Hypothalamus (tissue), 51 donors: ENCODE measurements at regions not wholly inside any gene's neighbourhood (a gene's known extent, or its start where the extent isn't known, plus 50 kb on each side); places are given as distances from the start of the nearest gene placed in this dataset.

Experiments used
- DNase-seq, 51 donors: peaks; one replicate each; lab custom pipeline; 2025; lab: John Stamatoyannopoulos, UW

- peak in 1 of 51 donors; percentile 8 for DNase-seq
Observed at GRCh38 chr16:88295671-88296436, 86.9 kb upstream of the ZNF469 start.

DNA sequence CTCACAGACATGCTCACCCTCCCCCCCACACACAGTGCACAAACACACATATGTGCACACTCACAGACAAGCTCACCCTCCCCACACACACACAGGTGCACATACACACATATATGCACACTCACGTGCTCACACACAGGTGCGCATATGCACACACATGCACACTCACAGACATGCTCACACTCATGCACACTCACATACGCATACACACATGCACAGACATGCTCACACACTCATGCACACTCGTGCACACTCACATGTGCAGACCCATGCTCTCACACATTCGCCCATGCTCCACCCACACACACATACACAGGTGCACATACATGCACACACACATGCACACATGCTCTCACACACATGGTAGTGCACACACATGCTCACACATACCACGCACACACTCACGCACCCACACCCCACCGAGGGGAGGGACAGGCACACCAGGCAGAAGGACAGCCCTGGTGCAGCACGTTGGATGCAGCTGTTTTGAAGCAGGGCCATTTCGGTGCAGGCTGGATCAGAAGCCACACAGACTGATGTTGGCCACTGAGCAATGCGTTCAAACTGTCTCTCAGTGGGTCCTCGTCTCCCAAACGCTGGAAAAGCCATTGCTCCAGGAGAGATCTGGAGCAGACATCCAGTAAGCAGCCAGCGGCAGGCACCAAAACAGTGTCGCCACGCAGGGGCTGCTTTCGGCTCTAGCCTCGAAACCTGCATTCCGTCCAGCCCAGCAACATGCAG is 86.2 kb upstream of the ZNF469 start:
- no peak for DNase-seq

- no peak for DNase-seq
Observed at GRCh38 chr16:88297178-88297720, 85.5 kb upstream of the ZNF469 start.

DNA sequence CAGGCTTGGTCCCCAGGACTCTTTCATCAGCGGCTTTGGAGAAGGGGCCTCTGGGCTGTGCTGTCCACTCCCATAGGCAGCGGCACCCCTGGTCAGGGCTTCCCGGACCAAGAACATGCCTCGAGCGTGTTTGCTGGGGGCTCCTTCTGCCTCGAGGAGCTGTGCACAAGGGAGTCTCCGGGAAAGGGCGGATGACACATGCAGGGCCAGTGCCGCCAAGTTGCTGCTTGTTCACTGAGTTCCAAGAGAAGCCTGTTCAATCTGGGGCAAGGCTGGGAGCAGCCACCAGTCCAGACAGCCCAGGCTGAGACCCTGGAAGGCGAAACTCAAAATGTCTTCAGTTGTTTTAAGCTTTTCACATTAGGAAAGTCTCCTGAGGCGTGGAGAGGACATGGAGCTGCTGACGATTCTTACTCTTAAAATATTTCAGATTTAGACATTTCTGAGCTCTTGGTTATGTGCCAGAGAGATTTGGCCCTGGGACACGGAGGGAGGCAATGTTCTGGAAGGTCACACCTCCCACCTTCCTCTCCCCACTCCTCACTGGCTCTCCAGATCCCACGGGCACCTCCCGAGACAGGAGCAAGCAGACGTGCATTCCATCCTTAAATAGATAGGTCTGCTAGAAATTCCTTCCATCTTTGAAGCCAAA is 84.5 kb upstream of the ZNF469 start:
- no peak for DNase-seq

DNA sequence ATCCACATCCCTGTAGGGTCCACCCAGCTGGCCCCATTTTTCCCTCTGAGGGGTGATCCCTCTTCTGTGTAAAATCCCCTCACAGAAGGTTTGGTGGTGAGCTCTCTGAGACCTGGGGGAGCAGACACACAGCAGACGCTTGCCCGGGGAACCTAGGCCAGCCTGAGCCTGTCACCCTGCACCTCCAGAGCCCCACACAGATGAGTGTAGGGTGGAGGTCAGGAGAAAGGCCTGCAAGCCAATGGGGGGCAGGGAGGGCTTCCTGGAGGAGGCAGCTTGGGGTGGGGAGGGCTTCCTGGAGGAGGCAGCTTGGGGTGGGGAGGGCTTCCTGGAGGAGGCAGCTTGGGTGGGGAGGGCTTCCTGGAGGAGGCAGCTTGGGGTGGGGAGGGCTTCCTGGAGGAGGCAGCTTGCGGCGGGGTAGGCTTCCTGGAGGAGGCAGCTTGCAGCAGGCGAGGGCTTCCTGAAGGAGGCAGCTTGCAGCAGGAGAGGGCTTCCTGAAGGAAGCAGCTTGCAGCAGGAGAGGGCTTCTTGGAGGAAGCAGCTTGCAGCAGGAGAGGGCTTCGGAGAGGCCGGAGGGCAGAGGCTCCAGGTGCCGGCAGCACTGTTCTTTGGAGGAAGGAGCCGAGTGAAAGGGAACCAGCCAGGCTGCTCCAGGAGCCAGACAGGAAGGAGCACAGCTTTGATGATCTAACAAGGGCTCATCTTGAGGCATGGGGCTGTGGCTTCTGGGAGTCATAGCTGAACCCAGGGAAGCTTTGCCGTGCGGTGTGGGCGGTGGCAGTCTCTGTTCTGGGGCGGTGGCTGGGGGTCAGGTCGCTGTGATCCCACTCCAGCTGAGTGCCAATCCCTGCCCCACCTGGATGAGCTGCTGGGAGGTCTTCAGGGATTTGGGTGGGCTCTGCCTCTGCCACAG is 83.7 kb upstream of the ZNF469 start:
- no peak for DNase-seq

- no peak for DNase-seq
Observed at GRCh38 chr16:88299751-88300462, 82.9 kb upstream of the ZNF469 start.

GRCh38 chr16:88300463-88300835 is 82.3 kb upstream of the ZNF469 start:
- no peak for DNase-seq

- DNase-seq = no peak
Observed at GRCh38 chr16:88301431-88301830, 81.3 kb upstream of the ZNF469 start.

DNA sequence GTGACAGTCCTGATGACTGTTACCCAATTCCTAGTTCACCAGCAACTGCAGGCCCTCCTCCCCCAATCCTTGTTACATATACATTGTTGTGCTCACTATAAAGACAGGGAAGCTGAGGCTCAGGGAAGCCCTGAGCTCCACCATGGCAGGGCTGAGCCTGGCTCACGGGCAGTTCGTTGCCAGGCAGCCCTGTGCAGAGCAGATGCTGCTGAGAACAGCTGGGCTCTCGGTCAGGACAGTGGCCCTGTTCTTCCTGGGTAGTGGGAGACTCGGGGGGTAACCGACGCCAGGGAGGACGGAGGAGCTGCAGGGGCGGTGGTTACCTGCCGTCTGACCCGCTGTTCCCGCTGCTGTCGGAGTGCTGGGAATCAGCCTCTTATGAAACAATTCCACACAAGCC is 80.9 kb upstream of the ZNF469 start:
- no peak for DNase-seq

DNA sequence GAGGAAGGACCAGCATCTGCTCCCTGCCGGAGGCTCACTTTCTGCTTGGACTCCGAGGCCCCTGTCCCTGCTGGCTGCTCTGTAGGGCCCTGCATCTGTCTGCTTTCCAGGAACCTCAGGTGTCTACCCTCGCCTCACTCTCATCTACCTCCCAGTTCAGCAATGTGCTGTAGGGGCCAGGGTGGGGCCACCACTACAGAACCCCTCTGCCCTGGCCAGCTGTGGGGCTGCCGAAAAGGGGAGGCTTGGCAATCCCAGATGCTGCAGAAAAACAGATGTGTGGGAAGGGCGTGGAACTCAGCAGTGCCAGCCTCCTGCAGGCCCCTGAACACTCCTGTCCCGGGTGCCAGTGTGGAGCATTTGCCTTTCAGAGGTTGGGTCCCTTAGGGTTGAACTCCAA is 80.1 kb upstream of the ZNF469 start:
- DNase-seq = no peak

DNA sequence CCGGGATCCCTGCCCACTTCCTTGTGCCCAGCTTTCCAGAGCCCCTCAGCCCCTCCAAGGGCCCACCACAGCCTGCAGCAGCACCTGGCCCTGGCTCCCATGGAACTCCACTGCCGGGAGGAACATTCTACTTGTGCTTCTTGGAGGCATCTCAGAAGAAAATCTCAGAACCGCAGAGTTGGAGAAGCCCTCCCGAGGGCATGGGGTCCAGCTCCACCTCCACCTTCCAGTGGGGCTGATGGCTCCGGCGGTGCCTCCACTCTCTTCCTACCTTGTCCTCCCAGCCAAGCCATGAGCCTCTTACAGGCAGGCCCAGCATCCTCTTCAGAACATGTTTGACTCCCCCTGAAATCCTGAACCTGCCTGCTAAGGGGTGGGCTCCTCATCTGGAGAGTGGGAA is 79.4 kb upstream of the ZNF469 start:
- no peak for DNase-seq

GRCh38 chr16:88303890-88304819 is 78.6 kb upstream of the ZNF469 start:
- no peak for DNase-seq

DNA sequence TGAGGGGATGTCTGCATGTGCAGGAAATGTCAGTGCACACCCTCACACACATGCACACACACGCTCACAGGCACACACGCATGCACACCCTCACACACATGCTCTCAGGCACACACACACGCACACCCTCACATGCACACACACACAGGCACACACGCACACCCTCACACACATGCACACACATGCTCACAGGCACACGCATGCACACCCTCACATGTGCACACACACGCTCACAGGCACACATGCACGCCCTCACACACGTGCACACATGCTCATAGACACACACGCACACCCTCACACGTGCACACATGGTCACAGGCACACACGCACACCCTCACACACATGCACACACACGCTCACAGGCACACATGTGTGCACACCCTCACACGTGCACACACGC is 77.6 kb upstream of the ZNF469 start:
- no peak for DNase-seq

- DNase-seq = no peak
Observed at GRCh38 chr16:88306411-88306810, 76.3 kb upstream of the ZNF469 start.

- DNase-seq = no peak
Observed at GRCh38 chr16:88306860-88307545, 75.8 kb upstream of the ZNF469 start.

GRCh38 chr16:88308441-88309173 is 74.2 kb upstream of the ZNF469 start:
- no peak for DNase-seq

- DNase-seq = no peak
Observed at GRCh38 chr16:88309174-88309907, 73.4 kb upstream of the ZNF469 start.
